ENCODE measurements at regions not wholly inside any gene's neighbourhood (a gene's known extent, or its start where the extent isn't known, plus 50 kb on each side); places are given as distances from the start of the nearest gene placed in this dataset.

- DNase-seq (ENCODE audit: low spot score) (no peak), FAIRE-seq (no peak), ATAC-seq (peak; percentile 8; the same call in 1 of the 3 replicates)
- TF ChIP-seq ZNF275 (CRISPR knock-in tag; IDR thresholded peaks at IDR 0.05; ENCODE audit: borderline replicate concordance): no peak
- TF ChIP-seq ZNF407 (CRISPR knock-in tag; IDR thresholded peaks at IDR 0.05; ENCODE audit: not compliant biosample characterization): no peak
- peak; percentile 88 for TF ChIP-seq ZNF629 (CRISPR knock-in tag; conservative IDR thresholded peaks at IDR 0.05)
- no TSS peak for BruUV-seq (replicated peaks)
- no peak overlapping the region for H2AFZ ChIP-seq (ENCODE audit: low read length)
- WGBS (ENCODE audit: low lambda C conversion rate): 91% methylated on average over 2 of the region's 2 CpGs
- H3K9ac ChIP-seq (ENCODE audit: insufficient read depth, low read depth, low read length): no peak overlapping the region
- H3K4me2 ChIP-seq (ENCODE audit: low read depth, low read length): no peak overlapping the region
- peak overlapping the region; percentile 68 for H3K27ac ChIP-seq (ENCODE audit: extremely low read length, insufficient read depth, low read length)
- intact Hi-C loops (cut with micrococcal nuclease; ENCODE audit: unreplicated experiment): no loop called here
- H3K9me3 ChIP-seq (ENCODE audit: low read length): no peaks in the 10 kb centered on the region
- H3K4me1 ChIP-seq (ENCODE audit: insufficient read depth, low read length): peaks cover 77% of the 10 kb centered on the region
- H3K36me3 ChIP-seq (replicated peaks in 1 of 2; ENCODE audit: control insufficient read depth in 1 of 2, insufficient read depth in 2 of 2, low read length in 2 of 2): no peaks in the 10 kb centered on the region
- no peaks in the 10 kb centered on the region for H4K20me1 ChIP-seq (ENCODE audit: insufficient read depth, low read length)
- in situ Hi-C loops (cut with HindIII; ENCODE audit: extremely low pct_ligation_motif_present, low pct_unique_long_range_greater_than_20kb): no loop called here
- H3K79me2 ChIP-seq (ENCODE audit: insufficient read depth, low read length): no peaks in the 10 kb centered on the region
- no peaks in the 10 kb centered on the region for H3K27me3 ChIP-seq (ENCODE audit: control insufficient read depth in 1 of 2, insufficient read depth in 2 of 2, low read length in 2 of 2)
- ChIA-PET POLR2A (interaction anchor here (0.6 to 1.1 kb wide), 2 partner anchors 32 to 33 kb away, joined by 3 to 4 read pairs; no protein-coding TSS in a partner anchor), CTCF (ENCODE audit: low intra/inter-chr PET ratio, low total read pairs) (no interaction called here)
- H3K4me3 ChIP-seq (replicated peaks in 1 of 3; ENCODE audit: insufficient read depth in 1 of 3, low read depth in 2 of 3, low read length in 3 of 3): no peak overlapping the region
Measured at GRCh38 chr5:135231289-135231688, 167.7 kb downstream of the MACROH2A1 start.

All from HepG2 (cell line).